Activated CD4-positive, alpha-beta T cell treated with anti-CD3 and anti-CD28 coated beads, Interleukin-2, Interleukin-4, amounts not matched to agents 100 ng/mL and 50 ng/mL, durations not matched to agents 16 hours and 8 hours (primary cell): ENCODE measurements at regions not wholly inside any gene's neighbourhood (a gene's known extent, or its start where the extent isn't known, plus 50 kb on each side); places are given as distances from the start of the nearest gene placed in this dataset.

Source experiments
- DNase-seq: peaks from one replicate; pipeline ENCODE4 v3.0.0-alpha.2; 2020; ENCODE audit warnings: low spot score

GRCh38 chr6:33921745-33922144 lies 117.9 kb upstream of the MLN start:
- DNase-seq = no peak

DNA sequence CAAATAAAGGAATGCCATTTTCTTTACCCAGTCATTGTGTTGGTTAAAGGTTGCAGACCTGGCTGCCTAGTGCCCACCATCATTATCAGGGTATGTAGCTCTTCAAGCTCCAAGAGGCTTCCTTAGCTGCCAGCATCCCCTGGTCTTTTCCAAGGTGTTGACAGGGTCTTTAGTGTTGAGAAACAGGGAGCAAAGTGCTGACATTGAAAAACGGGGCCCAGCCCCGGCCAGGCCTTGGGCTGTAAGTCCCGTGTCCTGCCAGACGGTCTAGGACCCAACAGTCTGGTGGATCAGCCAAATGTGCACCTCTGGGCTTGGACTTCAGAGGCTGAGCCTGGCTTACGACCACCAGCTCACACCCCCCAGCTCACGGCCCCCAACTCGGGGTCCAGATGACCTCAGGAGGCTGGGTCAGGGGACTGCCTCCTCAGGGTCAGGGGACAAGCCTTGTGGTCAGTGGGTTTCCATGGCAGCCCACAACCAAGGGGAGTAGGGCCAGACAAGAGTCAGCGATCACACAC lies 114.4 kb upstream of the MLN start:
- no peak for DNase-seq

DNA sequence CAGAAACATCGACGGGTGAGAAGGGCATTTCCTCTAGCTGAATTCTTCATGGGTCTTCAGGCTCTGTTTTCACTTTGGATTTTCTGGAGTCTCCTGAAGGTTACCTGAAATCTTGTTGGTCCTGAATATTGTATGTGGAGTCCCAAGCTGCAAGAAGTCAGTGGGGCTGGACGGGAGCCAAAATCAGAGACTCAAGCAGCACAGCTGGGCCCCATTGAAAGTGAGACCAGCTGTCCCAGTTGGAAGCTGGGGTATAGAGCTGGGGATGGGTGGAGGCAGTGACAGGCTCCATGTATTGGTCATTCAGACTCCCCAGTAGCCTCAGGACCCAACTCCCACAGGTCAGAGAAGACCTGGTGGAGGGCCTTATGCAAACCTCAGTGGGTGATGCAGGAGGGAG lies 111.3 kb upstream of the MLN start:
- no peak for DNase-seq

DNA sequence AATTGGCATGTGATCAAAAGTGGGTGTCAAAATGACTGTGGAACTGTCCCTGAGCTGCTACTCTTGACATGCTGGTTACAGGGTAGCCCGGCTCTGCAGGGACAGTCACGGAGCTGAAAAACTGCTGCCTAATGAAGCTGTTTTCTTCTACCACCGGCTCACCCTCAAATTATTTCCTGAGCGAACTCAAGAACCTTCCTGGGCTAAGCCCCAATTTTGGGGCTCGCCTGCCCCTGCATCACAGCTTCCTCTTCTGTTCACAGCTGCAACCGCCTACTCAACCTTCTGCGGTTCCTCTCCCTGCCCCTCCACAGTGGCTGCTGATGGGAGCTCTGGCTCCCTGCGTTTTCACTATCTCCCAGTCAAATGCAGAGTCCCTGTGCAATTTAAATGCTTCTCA lies 110.8 kb upstream of the MLN start:
- DNase-seq = peak; percentile 22

- no peak for DNase-seq
Measured at GRCh38 chr6:33912195-33912594, 108.4 kb upstream of the MLN start.

GRCh38 chr6:33911488-33911887 lies 107.7 kb upstream of the MLN start:
- DNase-seq = no peak

- no peak for DNase-seq
Measured at GRCh38 chr6:33910594-33910993, 106.8 kb upstream of the MLN start.

DNA sequence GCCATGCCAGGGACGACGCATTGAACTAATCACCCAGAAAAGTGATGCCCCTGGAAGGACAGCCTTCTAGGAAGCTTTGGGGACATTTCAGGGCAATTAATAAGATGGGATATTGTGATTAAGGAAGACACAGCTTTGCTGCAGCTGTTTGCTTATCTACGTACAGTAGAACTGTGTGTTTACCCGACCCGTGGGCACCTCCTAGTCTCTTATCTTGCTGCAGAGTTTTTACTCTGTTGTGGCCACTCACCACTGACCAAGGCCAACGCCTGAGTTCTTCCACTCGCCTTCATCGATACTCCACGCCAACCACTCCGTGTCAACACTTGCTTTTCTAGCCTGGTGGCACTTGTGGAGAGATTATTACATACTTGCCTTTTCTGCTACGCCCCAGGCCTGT lies 105.9 kb upstream of the MLN start:
- DNase-seq = no peak

- no peak for DNase-seq
Measured at GRCh38 chr6:33908025-33908424, 104.2 kb upstream of the MLN start.

DNA sequence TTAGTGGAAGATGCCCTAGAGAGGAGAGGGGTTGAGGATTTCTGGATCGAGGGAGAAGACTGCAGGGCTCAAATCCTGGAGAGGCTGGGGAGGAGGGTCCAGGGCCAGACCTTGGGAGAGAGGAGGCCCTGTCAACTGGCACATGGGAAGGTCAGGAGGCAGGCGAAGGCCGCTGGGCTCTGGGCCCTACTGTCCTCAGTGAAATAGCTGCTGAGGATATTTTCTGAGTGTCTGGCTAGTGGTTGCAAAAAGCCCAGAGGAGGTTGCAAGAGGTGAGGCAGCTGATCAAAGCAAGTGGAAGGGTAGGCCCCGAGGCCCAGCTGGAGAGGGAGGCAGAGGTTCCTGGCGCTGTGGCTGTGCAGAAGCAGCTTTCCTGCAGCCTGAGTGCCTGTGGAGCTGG lies 103.4 kb upstream of the MLN start:
- no peak for DNase-seq

DNA sequence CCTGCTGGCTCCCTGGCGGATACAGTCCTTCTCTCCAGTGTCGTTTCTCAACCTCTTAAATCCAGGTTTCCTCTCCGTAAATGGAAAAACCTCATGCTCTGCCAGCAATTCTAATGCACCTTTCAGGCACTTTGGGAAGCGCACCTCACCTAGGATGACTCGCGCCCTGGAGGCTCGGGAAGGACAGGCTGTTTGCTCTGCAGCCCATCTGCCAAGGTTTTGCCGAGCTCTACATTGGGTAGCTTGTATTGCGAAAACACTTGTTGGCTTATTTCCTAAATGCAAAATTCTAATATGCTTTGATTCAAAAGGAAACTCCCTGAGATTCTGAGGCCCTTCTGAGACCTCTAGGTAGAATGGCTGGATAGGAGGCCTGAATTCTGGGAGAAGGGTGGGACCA lies 102.6 kb upstream of the MLN start:
- DNase-seq = no peak

GRCh38 chr6:33905071-33905609 lies 101.3 kb upstream of the MLN start:
- peak; percentile 56 for DNase-seq

DNA sequence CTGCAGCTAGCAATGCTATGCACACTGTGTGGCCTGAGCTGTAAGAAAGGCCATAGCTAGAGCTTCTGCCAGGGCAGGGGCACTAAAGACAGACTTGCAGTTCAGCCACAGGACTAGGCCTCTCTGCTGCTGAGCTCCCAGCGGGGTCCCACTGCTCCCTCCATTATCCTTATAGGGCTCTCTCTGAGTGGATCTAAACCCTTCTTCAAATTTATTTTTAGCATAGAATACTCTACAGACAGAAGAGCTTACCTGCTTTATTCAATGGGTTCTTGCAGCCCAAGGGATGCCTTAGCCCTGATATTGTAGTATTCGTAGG lies 100.9 kb upstream of the MLN start:
- DNase-seq = no peak

GRCh38 chr6:33904050-33904746 lies 100.4 kb upstream of the MLN start:
- peak; percentile 89 for DNase-seq

GRCh38 chr6:33903579-33903978 lies 99.8 kb upstream of the MLN start:
- DNase-seq = no peak

DNA sequence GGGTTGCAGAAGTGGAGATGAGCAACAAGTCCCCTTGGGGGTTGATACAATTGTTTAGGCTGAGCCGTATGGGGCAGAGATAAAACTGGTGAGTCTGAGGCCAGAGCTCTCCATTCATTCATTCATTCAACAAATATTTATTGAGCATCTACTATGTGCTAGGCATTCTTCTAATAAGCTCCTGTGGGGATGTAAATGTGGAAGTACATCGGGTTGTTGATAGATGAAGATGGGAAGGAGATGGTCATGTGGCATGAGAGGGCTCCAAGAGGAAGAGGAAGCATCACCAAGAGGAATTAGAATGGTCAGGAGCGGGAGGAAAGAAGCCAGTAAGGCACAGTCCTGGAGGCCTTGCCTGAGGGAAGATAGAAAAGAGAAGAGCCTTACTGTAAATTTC lies 98.7 kb upstream of the MLN start:
- no peak for DNase-seq

- no peak for DNase-seq
Measured at GRCh38 chr6:33901822-33902456, 98.1 kb upstream of the MLN start.

DNA sequence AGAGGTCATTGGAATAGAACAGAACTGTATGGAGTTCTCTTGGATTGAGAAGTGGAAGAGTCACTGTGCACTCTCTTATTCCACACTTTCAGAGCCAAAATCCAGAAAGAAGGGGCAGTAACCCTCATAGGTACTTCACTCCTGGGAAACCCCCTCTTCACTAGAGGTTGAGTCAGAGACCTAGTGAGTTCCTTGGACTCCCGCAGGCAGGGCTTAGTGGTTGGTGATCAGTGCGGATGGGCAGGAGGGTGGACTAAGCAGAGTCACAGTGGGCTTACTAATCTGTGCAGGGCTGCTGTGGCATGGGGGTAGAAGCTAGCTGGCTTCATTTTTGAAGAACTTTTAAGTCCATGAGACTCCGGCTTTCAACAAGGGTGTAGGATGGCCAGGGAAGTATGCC lies 95.0 kb upstream of the MLN start:
- DNase-seq = no peak

DNA sequence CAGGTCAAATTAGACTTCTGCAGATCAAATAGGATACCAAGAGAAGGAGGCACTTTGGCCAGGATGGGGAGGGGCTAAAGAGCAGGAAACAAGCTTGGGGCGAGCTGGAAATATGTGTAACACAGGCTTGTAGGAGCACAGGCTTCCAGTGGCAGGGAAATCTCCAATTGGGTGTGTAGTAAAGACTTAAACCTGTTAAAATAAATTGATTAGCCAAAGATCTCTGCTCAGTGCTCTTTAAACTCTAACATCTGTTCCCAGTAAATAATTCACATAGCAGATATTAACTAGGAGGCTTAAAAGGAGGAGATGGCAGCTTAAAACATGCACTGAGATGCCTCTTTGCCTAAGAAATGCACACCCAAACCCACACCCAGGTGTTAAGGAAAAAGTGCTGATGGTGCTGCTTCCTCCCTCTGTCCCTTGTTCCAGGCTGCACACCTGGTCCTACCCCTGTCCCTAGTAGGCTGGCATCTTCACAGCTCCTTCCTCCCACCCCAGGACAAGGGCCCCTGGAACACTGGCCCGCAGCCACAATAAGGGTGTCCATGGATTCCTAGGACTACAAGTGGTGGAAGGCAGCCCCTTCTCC lies 93.5 kb upstream of the MLN start:
- no peak for DNase-seq

GRCh38 chr6:33896391-33897188 lies 92.8 kb upstream of the MLN start:
- no peak for DNase-seq

DNA sequence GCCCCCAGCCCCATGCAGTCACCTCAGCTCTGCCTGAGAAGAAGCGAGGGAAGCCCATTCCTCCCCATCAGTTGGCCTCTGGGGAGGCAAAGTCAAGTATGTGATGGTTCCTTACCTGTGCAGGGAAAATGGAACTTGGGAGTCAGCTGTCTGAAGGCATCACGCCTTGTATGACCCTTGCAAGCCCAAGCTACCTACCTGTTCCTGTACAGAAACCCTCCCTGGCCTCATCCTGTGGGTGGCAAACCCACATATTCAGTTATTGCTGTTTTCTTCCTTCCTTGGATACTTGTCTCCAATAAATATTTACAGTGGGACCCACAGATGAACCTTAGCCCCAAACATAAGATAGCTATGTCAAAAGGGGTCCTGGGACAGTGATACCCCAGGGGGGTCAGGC lies 92.2 kb upstream of the MLN start:
- no peak for DNase-seq

DNA sequence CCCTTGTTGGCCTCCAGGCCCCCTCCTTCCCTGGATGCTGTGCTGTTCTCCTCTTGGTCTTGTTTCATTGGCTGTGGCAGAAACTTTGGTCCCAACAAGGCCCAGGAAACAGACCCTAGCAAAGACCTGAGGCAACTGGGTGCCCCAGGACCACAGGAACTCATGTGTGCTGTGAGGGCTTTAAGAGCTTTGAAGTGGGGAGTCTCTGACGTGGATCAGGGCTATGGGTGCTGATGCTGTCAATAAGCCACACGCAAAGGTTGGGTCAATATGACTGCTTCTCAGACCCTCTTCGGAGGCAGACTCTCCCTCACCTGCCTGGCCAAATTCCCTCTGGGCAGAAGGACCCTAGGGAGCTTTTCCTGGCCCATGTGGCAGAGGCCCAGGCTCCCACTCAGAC lies 91.5 kb upstream of the MLN start:
- DNase-seq = no peak

- no peak for DNase-seq
Measured at GRCh38 chr6:33894438-33894837, 90.6 kb upstream of the MLN start.
